ENCODE measurements at regions not wholly inside any gene's neighbourhood (a gene's known extent, or its start where the extent isn't known, plus 50 kb on each side); places are given as distances from the start of the nearest gene placed in this dataset.

DNA sequence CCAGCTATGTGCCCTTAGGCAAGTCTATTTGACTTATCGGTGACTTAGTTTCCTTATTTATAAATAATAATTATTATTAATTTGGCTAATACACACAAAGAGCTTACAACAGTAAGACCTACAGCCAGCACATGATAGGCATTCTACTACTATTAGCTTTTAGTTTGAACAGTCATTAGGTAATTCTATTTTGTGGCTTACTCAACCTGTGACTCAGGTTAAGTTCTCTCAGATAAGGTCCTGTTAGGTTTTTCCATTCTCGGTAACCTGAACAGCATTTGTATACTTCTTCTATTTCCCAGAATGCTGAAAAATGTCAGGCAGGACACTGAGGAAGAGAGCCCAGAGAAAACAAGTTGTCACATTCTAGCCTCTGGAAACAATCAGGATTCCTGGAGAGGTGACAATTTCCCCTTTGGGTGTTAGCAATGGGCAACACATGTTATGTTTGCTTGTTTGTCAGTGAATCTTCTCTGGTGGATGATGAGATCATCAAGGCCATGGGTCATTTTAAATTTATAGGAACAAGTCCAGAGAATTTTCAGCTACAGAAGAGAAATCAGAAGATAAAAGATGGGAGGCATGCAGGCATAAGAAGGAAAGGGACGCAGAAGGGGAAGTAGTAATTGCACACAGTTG lies 2144.7 kb downstream of the PCDH7 start:
- TF ChIP-seq, protein P1, sequence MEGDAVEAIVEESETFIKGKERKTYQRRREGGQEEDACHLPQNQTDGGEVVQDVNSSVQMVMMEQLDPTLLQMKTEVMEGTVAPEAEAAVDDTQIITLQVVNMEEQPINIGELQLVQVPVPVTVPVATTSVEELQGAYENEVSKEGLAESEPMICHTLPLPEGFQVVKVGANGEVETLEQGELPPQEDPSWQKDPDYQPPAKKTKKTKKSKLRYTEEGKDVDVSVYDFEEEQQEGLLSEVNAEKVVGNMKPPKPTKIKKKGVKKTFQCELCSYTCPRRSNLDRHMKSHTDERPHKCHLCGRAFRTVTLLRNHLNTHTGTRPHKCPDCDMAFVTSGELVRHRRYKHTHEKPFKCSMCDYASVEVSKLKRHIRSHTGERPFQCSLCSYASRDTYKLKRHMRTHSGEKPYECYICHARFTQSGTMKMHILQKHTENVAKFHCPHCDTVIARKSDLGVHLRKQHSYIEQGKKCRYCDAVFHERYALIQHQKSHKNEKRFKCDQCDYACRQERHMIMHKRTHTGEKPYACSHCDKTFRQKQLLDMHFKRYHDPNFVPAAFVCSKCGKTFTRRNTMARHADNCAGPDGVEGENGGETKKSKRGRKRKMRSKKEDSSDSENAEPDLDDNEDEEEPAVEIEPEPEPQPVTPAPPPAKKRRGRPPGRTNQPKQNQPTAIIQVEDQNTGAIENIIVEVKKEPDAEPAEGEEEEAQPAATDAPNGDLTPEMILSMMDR (conservative IDR thresholded peaks at IDR 0.05; ENCODE audit: low read depth, low read length): no peak
- no peak for TF ChIP-seq EZH2 (IDR thresholded peaks at IDR 0.05; ENCODE audit: borderline replicate concordance, low read depth, low read length, poor library complexity, severe bottlenecking)
